Ishikawa (cell line): ENCODE measurements at regions not wholly inside any gene's neighbourhood (a gene's known extent, or its start where the extent isn't known, plus 50 kb on each side); places are given as distances from the start of the nearest gene placed in this dataset.

Experiments used
- CEBPB ChIP-seq: IDR thresholded peaks from 2 replicates; pipeline ENCODE4 v1.6.1; 2012
- CREB1 ChIP-seq: IDR thresholded peaks from 2 replicates; pipeline ENCODE4 v1.6.1; 2012; ENCODE audit warnings: low read depth
- EGR1 ChIP-seq: IDR thresholded peaks from 2 replicates; pipeline ENCODE4 v1.6.1; 2012
- EP300 ChIP-seq: IDR thresholded peaks from 2 replicates; pipeline ENCODE4 v1.6.1; 2012; ENCODE audit warnings: borderline replicate concordance
- FOXM1 ChIP-seq: IDR thresholded peaks from 2 replicates; pipeline ENCODE4 v1.6.1; 2012; ENCODE audit warnings: low read depth, borderline replicate concordance
- NFIC ChIP-seq: IDR thresholded peaks from 2 replicates; pipeline ENCODE4 v1.6.1; 2012
- RAD21 ChIP-seq: IDR thresholded peaks from 2 replicates; pipeline ENCODE4 v1.6.1; 2012; ENCODE audit warnings: low read depth
- REST ChIP-seq: IDR thresholded peaks from 2 replicates; pipeline ENCODE4 v1.6.1; 2012; ENCODE audit warnings: low read depth, mild to moderate bottlenecking
- TAF1 ChIP-seq: IDR thresholded peaks from 2 replicates; pipeline ENCODE4 v1.6.1; 2012; ENCODE audit warnings: low read depth, mild to moderate bottlenecking
- TCF12 ChIP-seq: IDR thresholded peaks from 2 replicates; pipeline ENCODE4 v1.6.1; 2012; ENCODE audit warnings: low read depth
- TEAD4 ChIP-seq: IDR thresholded peaks from 2 replicates; pipeline ENCODE4 v1.6.1; 2012
- USF1 ChIP-seq: IDR thresholded peaks from 2 replicates; pipeline ENCODE4 v1.6.1; 2012
- YY1 ChIP-seq: IDR thresholded peaks from 2 replicates; pipeline ENCODE4 v1.6.1; 2012; ENCODE audit warnings: low read depth
- ZBTB7A ChIP-seq: IDR thresholded peaks from 2 replicates; pipeline ENCODE4 v1.6.1; 2012; ENCODE audit warnings: low read depth
- TF ChIP-seq, protein P1 (sequence below): IDR thresholded peaks from 2 replicates; pipeline ENCODE4 v1.6.1; 2012

GRCh38 chr6:170125456-170126300, 165.2 kb downstream of the DLL1 start:
- TF ChIP-seq CEBPB (no peak), CREB1 (no peak), REST (no peak), TAF1 (no peak), TEAD4 (no peak), RAD21 (no peak), YY1 (no peak), ZBTB7A (no peak), USF1 (no peak), EGR1 (no peak), FOXM1 (no peak), NFIC (no peak), TCF12 (no peak), EP300 (no peak)
- TF ChIP-seq, protein P1, sequence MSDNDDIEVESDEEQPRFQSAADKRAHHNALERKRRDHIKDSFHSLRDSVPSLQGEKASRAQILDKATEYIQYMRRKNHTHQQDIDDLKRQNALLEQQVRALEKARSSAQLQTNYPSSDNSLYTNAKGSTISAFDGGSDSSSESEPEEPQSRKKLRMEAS, result no peak

- TF ChIP-seq NFIC (peak; percentile 62; the same call in 1 of the 2 replicates), REST (no peak), TEAD4 (peak; percentile 71), EGR1 (peak; percentile 93), TCF12 (peak; percentile 58)
Measured at GRCh38 chr6:170124836-170125235, 166.0 kb downstream of the DLL1 start.

DNA sequence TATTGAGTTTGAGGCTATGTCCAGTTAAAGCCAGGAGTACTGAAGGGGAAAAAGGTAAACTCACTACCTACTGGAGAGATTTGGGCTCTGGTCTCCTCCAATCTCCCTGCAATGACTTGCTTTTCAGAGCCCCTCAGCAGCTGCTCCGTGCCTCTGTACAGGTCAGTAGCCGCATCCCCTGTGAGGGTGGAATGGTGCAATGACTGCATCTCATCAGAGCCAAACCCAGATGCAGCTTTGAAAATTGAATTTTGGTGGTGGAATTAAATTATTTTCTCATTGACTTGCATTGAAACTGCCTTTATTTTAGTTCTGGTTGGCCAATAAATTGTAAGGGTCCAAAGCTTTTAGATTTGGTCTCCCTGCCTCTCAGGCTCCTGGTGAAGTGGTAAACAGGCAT, 166.7 kb downstream of the DLL1 start:
- TF ChIP-seq TAF1 (no peak), TCF12 (no peak), EGR1 (no peak)
- TF ChIP-seq, protein P1, result no peak

DNA sequence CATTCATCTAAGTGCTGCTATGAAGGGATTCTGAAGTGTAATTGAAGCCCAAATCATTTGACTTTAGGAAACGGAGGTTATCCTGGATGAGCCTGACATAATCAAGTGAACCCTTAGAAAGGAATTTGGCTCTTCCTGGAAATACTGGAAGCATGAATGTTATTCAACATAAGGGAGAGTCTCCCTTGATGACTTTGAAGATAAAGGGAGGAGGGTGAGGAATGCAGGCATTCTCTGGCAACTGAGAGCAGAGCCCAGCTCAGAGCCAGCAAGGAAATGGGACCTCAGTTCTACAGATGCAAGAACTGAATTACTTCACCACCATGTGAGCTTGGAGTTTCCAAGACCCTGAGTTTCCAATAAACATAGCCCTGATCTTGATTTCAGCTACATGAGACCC, 168.2 kb downstream of the DLL1 start:
- TF ChIP-seq CREB1, result no peak
- TF ChIP-seq EGR1, result no peak
- no peak for TF ChIP-seq TEAD4
- TF ChIP-seq NFIC, result no peak
- TF ChIP-seq ZBTB7A, result no peak
- no peak for TF ChIP-seq FOXM1
- no peak for TF ChIP-seq CEBPB
- TF ChIP-seq REST, result no peak
- no peak for TF ChIP-seq RAD21
- TF ChIP-seq YY1, result no peak
- no peak for TF ChIP-seq TAF1
- no peak for TF ChIP-seq EP300
- TF ChIP-seq USF1, result no peak
- TF ChIP-seq, protein P1, result no peak
- TF ChIP-seq TCF12, result no peak
